DOHH2 (cell line): ENCODE measurements at regions not wholly inside any gene's neighbourhood (a gene's known extent, or its start where the extent isn't known, plus 50 kb on each side); places are given as distances from the start of the nearest gene placed in this dataset.

Experiments
- H3F3A ChIP-seq: fragments of 200-600 bp; sonication (generic), shearing (Covaris generic); 2 replicates; pipeline ENCODE4 v1.6.0; 2016; ENCODE audit warnings: antibody characterized with exemption, mild to moderate bottlenecking; ENCODE audit not compliant: control insufficient read depth, insufficient read depth
- H3K27ac ChIP-seq: fragments of 200-600 bp; sonication (generic); 2 replicates; pipeline ENCODE4 v1.5.1; 2014; ENCODE audit warnings: low read depth, mild to moderate bottlenecking, low read length, moderate library complexity
- H3K27me3 ChIP-seq: fragments of 200-600 bp; sonication (generic); 2 replicates; pipeline ENCODE4 v1.6.1; 2014; ENCODE audit warnings: mild to moderate bottlenecking, low read length, mixed read lengths; ENCODE audit not compliant: control insufficient read depth
- H3K36me3 ChIP-seq: fragments of 200-600 bp; sonication (generic); 2 replicates; pipeline ENCODE4 v1.6.1; 2014; ENCODE audit warnings: mild to moderate bottlenecking, low read length, moderate library complexity, mixed read lengths; ENCODE audit not compliant: control insufficient read depth
- H3K4me1 ChIP-seq: fragments of 200-600 bp; sonication (generic); 2 replicates; pipeline ENCODE4 v1.6.1; 2014; ENCODE audit warnings: mild to moderate bottlenecking, low read length, mixed read lengths; ENCODE audit not compliant: control insufficient read depth
- H3K4me2 ChIP-seq: fragments of 200-600 bp; sonication (generic); 2 replicates; pipeline ENCODE4 v1.6.0; 2014; ENCODE audit warnings: mild to moderate bottlenecking, low read length, moderate library complexity
- H3K4me3 ChIP-seq: fragments of 200-600 bp; sonication (generic); 2 replicates; pipeline ENCODE4 v1.5.1; 2014; ENCODE audit warnings: mild to moderate bottlenecking, low read length, mixed read lengths
- H3K79me2 ChIP-seq: fragments of 200-600 bp; sonication (generic); 2 replicates; pipeline ENCODE4 v1.6.1; 2014; ENCODE audit warnings: mild to moderate bottlenecking, low read length, mixed read lengths; ENCODE audit not compliant: control insufficient read depth
- H3K9me2 ChIP-seq: fragments of 200-600 bp; sonication (generic); replicated peaks from 2 replicates; pipeline ENCODE4 v1.6.1; 2014; ENCODE audit warnings: mild to moderate bottlenecking, low read length, mixed read lengths; ENCODE audit not compliant: control insufficient read depth
- H3K9me3 ChIP-seq: fragments of 200-600 bp; sonication (generic); 2 replicates; pipeline ENCODE4 v1.6.1; 2014; ENCODE audit warnings: antibody characterized with exemption, low read length, mixed read lengths; ENCODE audit not compliant: control insufficient read depth, insufficient read depth
- H4K20me1 ChIP-seq: fragments of 200-600 bp; sonication (generic); 2 replicates; pipeline ENCODE4 v1.6.0; 2014; ENCODE audit warnings: low read depth, mild to moderate bottlenecking, antibody characterized with exemption, low read length, moderate library complexity; ENCODE audit not compliant: control insufficient read depth, insufficient read depth
- EZH2phosphoT487 ChIP-seq: fragments of 200-600 bp; sonication (generic); IDR thresholded peaks from 2 replicates; pipeline ENCODE4 v1.6.1; 2017; ENCODE audit warnings: borderline replicate concordance, mild to moderate bottlenecking, antibody characterized with exemption, low read length, moderate library complexity, mixed read lengths
- TF ChIP-seq, protein P1 (sequence below): fragments of 200-600 bp; sonication (generic); IDR thresholded peaks from one replicate; pipeline ENCODE4 v1.5.1; 2014; ENCODE audit warnings: antibody characterized with exemption, mild to moderate bottlenecking, low read depth, low read length; ENCODE audit not compliant: poor library complexity, severe bottlenecking

DNA sequence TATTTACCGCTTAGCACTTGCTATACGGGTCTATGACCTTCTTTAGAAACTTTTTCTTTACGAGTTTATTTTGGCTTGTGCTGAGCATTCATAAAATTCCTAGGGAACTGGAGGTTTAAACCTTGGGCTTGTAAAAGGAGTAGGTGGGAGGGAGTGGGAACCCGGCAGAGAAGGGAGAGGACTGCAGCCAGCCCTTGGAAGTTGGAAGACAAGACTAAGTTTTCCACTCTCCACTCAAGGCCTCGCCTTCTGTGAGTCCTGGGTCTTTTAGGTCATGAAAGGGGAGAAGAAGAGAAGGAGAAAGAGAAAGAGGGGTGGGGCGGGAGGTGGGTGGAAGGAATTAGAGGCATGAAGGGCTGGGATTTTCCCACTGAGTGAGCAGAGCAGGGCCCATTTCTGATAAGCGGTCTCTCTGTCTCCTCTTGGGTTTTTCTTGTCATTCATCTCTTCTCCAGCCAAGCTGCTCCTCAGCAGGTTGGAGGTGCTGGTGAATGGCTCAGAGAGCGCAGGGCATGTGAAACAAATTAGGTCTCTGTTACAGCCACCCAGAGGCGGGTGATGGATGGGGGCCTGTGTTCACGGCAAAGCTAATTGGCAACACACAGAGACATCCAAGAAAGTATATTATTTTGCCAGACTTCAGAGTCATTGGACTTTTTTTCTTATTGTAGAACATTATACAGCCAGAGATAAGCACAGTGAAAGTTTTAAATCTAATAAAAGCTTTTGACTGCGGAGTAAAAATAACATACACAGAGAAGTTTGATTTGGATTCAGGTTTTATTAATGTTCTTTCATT lies 247.3 kb downstream of the FOXD2 start:
- H3K9me2 ChIP-seq = no peaks in the 10 kb centered on the region
- H3K79me2 ChIP-seq = no peaks in the 10 kb centered on the region
- H3K4me2 ChIP-seq = no peak overlapping the region
- H3K27ac ChIP-seq = no peak overlapping the region
- H3F3A ChIP-seq = no peaks in the 10 kb centered on the region
- H3K4me3 ChIP-seq = no peak overlapping the region
- H3K4me1 ChIP-seq = no peaks in the 10 kb centered on the region
- no peaks in the 10 kb centered on the region for H4K20me1 ChIP-seq
- no peaks in the 10 kb centered on the region for H3K9me3 ChIP-seq
- H3K27me3 ChIP-seq = peaks cover 11% of the 10 kb centered on the region; the same call in 1 of the 2 replicates
- no peak for TF ChIP-seq EZH2phosphoT487
- TF ChIP-seq, protein P1, sequence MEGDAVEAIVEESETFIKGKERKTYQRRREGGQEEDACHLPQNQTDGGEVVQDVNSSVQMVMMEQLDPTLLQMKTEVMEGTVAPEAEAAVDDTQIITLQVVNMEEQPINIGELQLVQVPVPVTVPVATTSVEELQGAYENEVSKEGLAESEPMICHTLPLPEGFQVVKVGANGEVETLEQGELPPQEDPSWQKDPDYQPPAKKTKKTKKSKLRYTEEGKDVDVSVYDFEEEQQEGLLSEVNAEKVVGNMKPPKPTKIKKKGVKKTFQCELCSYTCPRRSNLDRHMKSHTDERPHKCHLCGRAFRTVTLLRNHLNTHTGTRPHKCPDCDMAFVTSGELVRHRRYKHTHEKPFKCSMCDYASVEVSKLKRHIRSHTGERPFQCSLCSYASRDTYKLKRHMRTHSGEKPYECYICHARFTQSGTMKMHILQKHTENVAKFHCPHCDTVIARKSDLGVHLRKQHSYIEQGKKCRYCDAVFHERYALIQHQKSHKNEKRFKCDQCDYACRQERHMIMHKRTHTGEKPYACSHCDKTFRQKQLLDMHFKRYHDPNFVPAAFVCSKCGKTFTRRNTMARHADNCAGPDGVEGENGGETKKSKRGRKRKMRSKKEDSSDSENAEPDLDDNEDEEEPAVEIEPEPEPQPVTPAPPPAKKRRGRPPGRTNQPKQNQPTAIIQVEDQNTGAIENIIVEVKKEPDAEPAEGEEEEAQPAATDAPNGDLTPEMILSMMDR = no peak
- no peaks in the 10 kb centered on the region for H3K36me3 ChIP-seq

DNA sequence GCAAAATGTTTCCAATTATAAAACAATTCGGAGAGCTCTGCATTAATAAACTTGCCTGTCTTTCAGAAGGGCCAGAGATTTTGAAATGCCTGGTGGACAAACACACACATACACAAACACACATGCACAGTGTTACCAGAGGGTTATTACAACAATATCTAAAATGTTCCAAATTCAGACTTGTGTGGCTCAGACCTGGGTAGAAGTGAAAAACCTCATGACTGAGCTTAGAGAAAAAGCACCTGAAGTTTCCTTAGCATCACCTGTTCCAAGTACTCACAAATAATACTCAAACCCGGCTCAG lies 247.9 kb downstream of the FOXD2 start:
- Histone ChIP-seq H3K4me2 (no peak overlapping the region), H3K36me3 (no peaks in the 10 kb centered on the region), H3K9me2 (no peaks in the 10 kb centered on the region), H3K4me3 (no peak overlapping the region), H4K20me1 (no peaks in the 10 kb centered on the region), H3K9me3 (no peaks in the 10 kb centered on the region), H3K27me3 (peaks cover 11% of the 10 kb centered on the region; the same call in 1 of the 2 replicates), H3K4me1 (no peaks in the 10 kb centered on the region), H3K79me2 (no peaks in the 10 kb centered on the region), H3K27ac (no peak overlapping the region), H3F3A (no peaks in the 10 kb centered on the region)
- TF ChIP-seq, protein P1 = no peak
- TF ChIP-seq EZH2phosphoT487 = no peak

DNA sequence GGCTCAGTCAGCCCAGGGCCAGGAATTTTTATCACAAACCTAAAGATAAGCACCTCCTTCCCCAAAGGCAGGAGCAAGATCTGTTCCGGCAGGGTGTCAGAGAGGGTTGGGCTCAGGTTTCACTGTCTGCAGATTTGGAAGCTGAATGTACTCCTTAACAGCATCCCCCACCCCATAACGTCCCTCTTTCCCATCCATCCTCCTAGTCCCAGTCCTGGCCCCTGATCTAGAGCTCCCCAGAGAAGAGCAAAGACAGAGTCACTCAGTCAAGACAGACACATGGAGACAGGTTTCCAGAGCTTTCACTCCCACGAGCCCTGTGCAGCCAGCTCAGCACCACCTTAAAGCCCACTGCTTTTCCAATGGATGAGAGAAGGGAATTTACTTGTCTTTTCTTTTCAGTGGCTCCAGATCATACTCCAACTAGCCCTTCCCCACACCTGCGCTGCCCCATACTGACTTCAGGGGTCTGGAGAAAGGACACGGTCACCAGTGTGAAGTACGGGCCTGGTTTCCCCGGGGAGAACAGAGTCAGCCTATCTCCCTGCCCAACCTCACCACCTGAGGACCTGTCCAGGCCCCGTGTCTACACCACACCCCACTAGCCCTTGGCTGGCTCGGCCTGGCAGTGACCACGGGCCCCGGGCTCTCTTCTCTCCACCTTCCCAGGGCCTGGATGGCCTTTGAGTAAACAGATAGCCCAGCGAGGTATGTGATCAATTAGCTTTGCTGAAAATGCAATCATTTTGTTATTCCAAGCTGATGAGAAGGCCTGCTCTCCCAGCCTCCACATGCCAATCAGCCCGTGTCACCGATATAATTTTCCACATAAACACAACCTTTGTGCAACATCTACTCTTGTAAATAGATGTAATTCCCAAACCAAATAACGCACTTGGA lies 249.1 kb downstream of the FOXD2 start:
- Histone ChIP-seq H3K4me1 (no peaks in the 10 kb centered on the region), H3F3A (no peaks in the 10 kb centered on the region), H3K27ac (no peak overlapping the region), H3K4me3 (no peak overlapping the region), H3K9me3 (no peaks in the 10 kb centered on the region), H3K9me2 (no peaks in the 10 kb centered on the region), H3K27me3 (peaks cover 11% of the 10 kb centered on the region; the same call in 1 of the 2 replicates), H4K20me1 (no peaks in the 10 kb centered on the region), H3K79me2 (no peaks in the 10 kb centered on the region), H3K4me2 (no peak overlapping the region), H3K36me3 (no peaks in the 10 kb centered on the region)
- TF ChIP-seq EZH2phosphoT487 = no peak
- TF ChIP-seq, protein P1 = no peak
